CD4-positive, alpha-beta T cell treated with Interleukin-4 for 4 hours (primary cell): ENCODE measurements at regions not wholly inside any gene's neighbourhood (a gene's known extent, or its start where the extent isn't known, plus 50 kb on each side); places are given as distances from the start of the nearest gene placed in this dataset.

Experiments used
- DNase-seq: peaks from one replicate; pipeline ENCODE4 v3.0.0-alpha.2; 2020

GRCh38 chr19:28426110-28426729 is 786.7 kb downstream of the UQCRFS1 start:
- no peak for DNase-seq

- DNase-seq = no peak
Observed at GRCh38 chr19:28425046-28425931, 787.7 kb downstream of the UQCRFS1 start.

GRCh38 chr19:28424662-28425045 is 788.3 kb downstream of the UQCRFS1 start:
- DNase-seq = no peak

GRCh38 chr19:28424077-28424476 is 788.9 kb downstream of the UQCRFS1 start:
- no peak for DNase-seq

GRCh38 chr19:28422791-28423650 is 789.9 kb downstream of the UQCRFS1 start:
- no peak for DNase-seq

- DNase-seq = no peak
Observed at GRCh38 chr19:28422046-28422445, 790.9 kb downstream of the UQCRFS1 start.

GRCh38 chr19:28420811-28421550 is 792.0 kb downstream of the UQCRFS1 start:
- DNase-seq = no peak

GRCh38 chr19:28419312-28419711 is 793.6 kb downstream of the UQCRFS1 start:
- no peak for DNase-seq

GRCh38 chr19:28417361-28417760 is 795.6 kb downstream of the UQCRFS1 start:
- DNase-seq = no peak

GRCh38 chr19:28416245-28416644 is 796.7 kb downstream of the UQCRFS1 start:
- DNase-seq = no peak

- no peak for DNase-seq
Observed at GRCh38 chr19:28414748-28415147, 798.2 kb downstream of the UQCRFS1 start.

- DNase-seq = no peak
Observed at GRCh38 chr19:28409859-28410258, 803.1 kb downstream of the UQCRFS1 start.

GRCh38 chr19:28406966-28407365 is 806.0 kb downstream of the UQCRFS1 start:
- no peak for DNase-seq

GRCh38 chr19:28405346-28405742 is 807.6 kb downstream of the UQCRFS1 start:
- no peak for DNase-seq

- DNase-seq = no peak
Observed at GRCh38 chr19:28404472-28404871, 808.5 kb downstream of the UQCRFS1 start.

- DNase-seq = no peak
Observed at GRCh38 chr19:28403690-28404089, 809.3 kb downstream of the UQCRFS1 start.

GRCh38 chr19:28402701-28403290 is 810.2 kb downstream of the UQCRFS1 start:
- no peak for DNase-seq

- DNase-seq = no peak
Observed at GRCh38 chr19:28401739-28402424, 811.1 kb downstream of the UQCRFS1 start.

- DNase-seq = no peak
Observed at GRCh38 chr19:28400953-28401671, 811.8 kb downstream of the UQCRFS1 start.

GRCh38 chr19:28399187-28399586 is 813.8 kb downstream of the UQCRFS1 start:
- DNase-seq = no peak

- DNase-seq = no peak
Observed at GRCh38 chr19:28397800-28398199, 815.2 kb downstream of the UQCRFS1 start.
